GM12873 (cell line): ENCODE measurements at regions not wholly inside any gene's neighbourhood (a gene's known extent, or its start where the extent isn't known, plus 50 kb on each side); places are given as distances from the start of the nearest gene placed in this dataset.

Experiments used
- CTCF ChIP-seq: IDR thresholded peaks from 2 replicates; pipeline ENCODE4 v1.5.1; 2012; ENCODE audit warnings: low read depth, mild to moderate bottlenecking, moderate library complexity, low read length, control low read depth; ENCODE audit not compliant: insufficient read depth; ENCODE audit errors: missing control alignments

GRCh38 chr1:182149411-182149965 lies 88.0 kb upstream of the ZNF648 start:
- TF ChIP-seq CTCF = no peak

GRCh38 chr1:182147951-182148350 lies 86.4 kb upstream of the ZNF648 start:
- TF ChIP-seq CTCF = no peak

- no peak for TF ChIP-seq CTCF
Measured at GRCh38 chr1:182147136-182147820, 85.8 kb upstream of the ZNF648 start.

GRCh38 chr1:182146286-182146685 lies 84.8 kb upstream of the ZNF648 start:
- TF ChIP-seq CTCF = no peak

- no peak for TF ChIP-seq CTCF
Measured at GRCh38 chr1:182145441-182145840, 83.9 kb upstream of the ZNF648 start.

GRCh38 chr1:182144646-182145030 lies 83.1 kb upstream of the ZNF648 start:
- TF ChIP-seq CTCF = no peak

GRCh38 chr1:182143825-182144645 lies 82.5 kb upstream of the ZNF648 start:
- TF ChIP-seq CTCF = no peak
